GM06990 (cell line): ENCODE measurements at regions not wholly inside any gene's neighbourhood (a gene's known extent, or its start where the extent isn't known, plus 50 kb on each side); places are given as distances from the start of the nearest gene placed in this dataset.

Experiments
- DNase-seq: peaks from one replicate; pipeline ENCODE4 v3.0.0-alpha.2; 2011; ENCODE audit not compliant: insufficient read length; ENCODE audit errors: extremely low read depth
- H3K27me3 ChIP-seq: replicated peaks from 2 replicates; pipeline ENCODE4 v1.6.0; 2011; ENCODE audit warnings: low read length; ENCODE audit not compliant: control insufficient read depth, insufficient read depth
- H3K36me3 ChIP-seq: 2 replicates; pipeline ENCODE4 v1.5.1; 2011; ENCODE audit warnings: low read length; ENCODE audit not compliant: control insufficient read depth, insufficient read depth
- H3K4me3 ChIP-seq: replicated peaks from 2 replicates; pipeline ENCODE4 v1.5.1; 2011; ENCODE audit warnings: low read depth, mild to moderate bottlenecking, control low read depth, low read length
- TF ChIP-seq, protein P1 (sequence below): IDR thresholded peaks from 2 replicates; pipeline ENCODE4 v1.5.1; 2011; ENCODE audit warnings: low read length, control low read depth, mild to moderate bottlenecking, inconsistent platforms; ENCODE audit not compliant: insufficient read depth, poor library complexity, severe bottlenecking

DNA sequence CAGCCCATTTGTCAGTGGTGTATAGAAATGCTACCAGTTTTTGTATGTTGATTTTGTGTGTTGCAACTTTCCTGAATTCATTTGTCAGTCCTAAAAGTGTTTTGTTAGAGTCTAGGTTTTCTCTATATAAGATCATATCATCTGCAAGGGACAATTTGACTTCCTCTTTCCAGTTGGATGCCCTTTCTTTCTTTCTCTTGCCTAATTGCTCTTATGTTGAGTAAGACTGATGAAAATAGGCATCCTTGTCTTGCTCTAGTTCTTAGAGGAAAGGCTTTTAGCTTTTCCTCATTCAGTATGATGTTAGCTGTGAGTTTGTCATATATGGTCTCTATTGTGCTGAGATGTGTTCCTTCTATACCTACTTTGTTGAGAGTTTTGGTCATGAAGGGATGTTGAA is 161.7 kb upstream of the TPK1 start:
- H3K4me3 ChIP-seq, result no peak overlapping the region
- TF ChIP-seq, protein P1, sequence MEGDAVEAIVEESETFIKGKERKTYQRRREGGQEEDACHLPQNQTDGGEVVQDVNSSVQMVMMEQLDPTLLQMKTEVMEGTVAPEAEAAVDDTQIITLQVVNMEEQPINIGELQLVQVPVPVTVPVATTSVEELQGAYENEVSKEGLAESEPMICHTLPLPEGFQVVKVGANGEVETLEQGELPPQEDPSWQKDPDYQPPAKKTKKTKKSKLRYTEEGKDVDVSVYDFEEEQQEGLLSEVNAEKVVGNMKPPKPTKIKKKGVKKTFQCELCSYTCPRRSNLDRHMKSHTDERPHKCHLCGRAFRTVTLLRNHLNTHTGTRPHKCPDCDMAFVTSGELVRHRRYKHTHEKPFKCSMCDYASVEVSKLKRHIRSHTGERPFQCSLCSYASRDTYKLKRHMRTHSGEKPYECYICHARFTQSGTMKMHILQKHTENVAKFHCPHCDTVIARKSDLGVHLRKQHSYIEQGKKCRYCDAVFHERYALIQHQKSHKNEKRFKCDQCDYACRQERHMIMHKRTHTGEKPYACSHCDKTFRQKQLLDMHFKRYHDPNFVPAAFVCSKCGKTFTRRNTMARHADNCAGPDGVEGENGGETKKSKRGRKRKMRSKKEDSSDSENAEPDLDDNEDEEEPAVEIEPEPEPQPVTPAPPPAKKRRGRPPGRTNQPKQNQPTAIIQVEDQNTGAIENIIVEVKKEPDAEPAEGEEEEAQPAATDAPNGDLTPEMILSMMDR, result no peak
- H3K27me3 ChIP-seq, result no peaks in the 10 kb centered on the region
- DNase-seq, result no peak
- no peaks in the 10 kb centered on the region for H3K36me3 ChIP-seq

DNA sequence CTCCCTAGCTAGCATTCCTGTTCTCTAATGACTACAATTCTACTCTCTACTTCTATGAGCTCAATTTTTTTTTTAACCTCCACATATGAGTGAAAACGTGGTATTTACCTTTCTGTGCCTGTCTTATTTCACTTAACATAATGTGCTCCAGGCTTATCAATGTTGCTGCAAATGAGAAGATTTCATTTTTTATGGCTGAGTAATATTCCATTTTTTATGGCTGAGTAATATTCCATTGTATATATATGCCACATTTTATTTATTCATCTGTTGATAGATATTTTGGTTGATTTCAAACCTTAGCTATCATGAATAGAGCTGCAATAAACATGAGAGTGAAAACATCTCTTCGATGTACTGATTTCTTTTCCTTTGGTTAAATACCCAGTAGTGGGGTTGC is 159.6 kb upstream of the TPK1 start:
- TF ChIP-seq, protein P1, result no peak
- Histone ChIP-seq H3K4me3 (no peak overlapping the region), H3K36me3 (no peaks in the 10 kb centered on the region), H3K27me3 (no peaks in the 10 kb centered on the region)
- no peak for DNase-seq

DNA sequence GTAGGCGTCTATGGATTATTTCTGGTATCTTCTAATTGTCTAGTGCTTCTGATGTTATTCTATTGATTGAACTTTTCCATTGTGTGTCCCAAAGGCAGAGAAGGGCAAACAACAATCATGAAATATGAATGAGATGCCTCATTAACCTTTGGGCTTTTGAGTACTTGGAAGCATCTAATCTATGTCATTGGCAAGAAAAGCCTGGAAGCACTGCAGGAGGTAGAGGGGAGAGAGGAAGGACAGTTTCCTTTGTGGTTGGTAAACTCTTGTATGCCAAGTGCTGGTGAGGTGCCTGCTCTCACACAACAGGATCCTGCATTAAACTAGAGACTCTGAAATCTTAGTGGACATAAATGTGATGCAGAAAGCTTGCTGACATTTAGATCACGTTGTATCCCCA is 155.2 kb upstream of the TPK1 start:
- TF ChIP-seq, protein P1, result no peak
- DNase-seq, result no peak
- Histone ChIP-seq H3K36me3 (no peaks in the 10 kb centered on the region), H3K27me3 (no peaks in the 10 kb centered on the region), H3K4me3 (no peak overlapping the region)

DNA sequence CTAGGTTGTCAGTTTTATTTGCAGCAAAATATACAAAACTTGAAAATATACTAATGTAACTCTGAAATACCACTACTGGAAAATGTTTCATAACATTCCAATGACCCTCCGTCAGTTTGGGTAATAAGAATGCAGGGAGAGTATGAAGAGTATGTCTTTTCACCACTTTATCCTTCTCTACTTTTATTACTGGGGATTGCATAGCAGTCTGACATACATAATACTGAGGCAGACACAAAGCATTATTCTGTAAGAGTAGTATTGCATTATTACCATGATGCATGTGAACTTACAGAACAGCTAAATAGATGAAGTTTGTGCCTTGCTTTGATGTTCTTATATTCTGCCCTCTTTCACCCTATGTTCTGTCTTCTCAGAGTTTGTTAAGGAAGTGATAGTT is 151.8 kb upstream of the TPK1 start:
- H3K27me3 ChIP-seq, result no peaks in the 10 kb centered on the region
- H3K4me3 ChIP-seq, result no peak overlapping the region
- no peaks in the 10 kb centered on the region for H3K36me3 ChIP-seq
- no peak for DNase-seq
- TF ChIP-seq, protein P1, result no peak

DNA sequence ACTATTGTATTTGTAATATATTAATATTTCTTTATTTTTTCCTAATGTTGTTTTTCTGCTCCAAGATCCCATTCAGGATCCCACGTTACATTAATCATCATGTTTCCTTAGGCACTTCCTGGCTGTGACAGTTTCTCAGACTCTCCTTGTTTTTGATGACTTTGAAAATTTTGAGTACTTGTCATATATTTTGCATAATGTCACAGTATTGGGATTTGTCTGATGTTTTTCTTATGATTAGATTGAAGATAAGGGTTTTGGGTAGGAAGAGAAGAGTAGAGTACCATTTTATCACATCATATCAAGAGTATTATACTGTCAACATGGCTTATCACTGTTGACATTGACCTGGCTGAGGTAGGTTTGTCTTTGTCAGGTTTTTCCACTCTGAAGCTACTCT is 146.3 kb upstream of the TPK1 start:
- Histone ChIP-seq H3K4me3 (no peak overlapping the region), H3K36me3 (no peaks in the 10 kb centered on the region), H3K27me3 (no peaks in the 10 kb centered on the region)
- TF ChIP-seq, protein P1, result no peak
- DNase-seq, result no peak

DNA sequence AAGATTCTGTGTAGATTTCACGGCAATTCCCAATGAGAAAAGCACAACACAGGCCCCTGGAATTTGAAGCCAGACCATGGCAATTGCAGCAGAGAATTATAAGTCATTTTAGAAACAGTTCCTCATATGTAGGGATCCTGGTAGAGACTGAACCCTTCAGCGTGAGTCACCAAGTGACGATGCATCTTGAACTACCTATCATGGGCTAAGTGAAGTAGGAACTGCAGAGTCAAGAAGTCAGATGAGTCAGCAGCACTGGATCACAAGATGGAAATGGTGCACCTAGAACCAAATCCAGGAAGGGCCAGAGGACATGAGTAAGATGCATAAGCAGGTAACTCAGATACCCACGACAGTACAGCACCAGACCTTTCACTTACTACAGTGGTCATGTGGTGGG is 140.0 kb upstream of the TPK1 start:
- H3K36me3 ChIP-seq, result no peaks in the 10 kb centered on the region
- TF ChIP-seq, protein P1, result no peak
- DNase-seq, result no peak

More for the DNA sequence above, 140.0 kb upstream of the TPK1 start:
- Histone ChIP-seq H3K4me3 (no peak overlapping the region), H3K27me3 (no peaks in the 10 kb centered on the region)
